ENCODE measurements at regions not wholly inside any gene's neighbourhood (a gene's known extent, or its start where the extent isn't known, plus 50 kb on each side); places are given as distances from the start of the nearest gene placed in this dataset.

GRCh38 chr7:10308276-10308675 lies 665.4 kb upstream of the PHF14 start:
- H3K36me3 ChIP-seq (ENCODE audit: control insufficient read depth, insufficient read depth, low read length), result no peaks in the 10 kb centered on the region
- H3K4me3 ChIP-seq (ENCODE audit: low read depth, low read length), result no peak overlapping the region
- no peak for FAIRE-seq
- H3K27me3 ChIP-seq (ENCODE audit: control insufficient read depth, insufficient read depth, low read length), result no peaks in the 10 kb centered on the region
- no peak for DNase-seq (ENCODE audit: low read depth)
- no peak for TF ChIP-seq CTCF (IDR thresholded peaks at IDR 0.05; ENCODE audit: insufficient read depth, low read length, severe bottlenecking)

- DNase-seq (ENCODE audit: low read depth) (no peak), FAIRE-seq (no peak)
- no peak overlapping the region for H3K4me3 ChIP-seq (ENCODE audit: low read depth, low read length)
- TF ChIP-seq CTCF (IDR thresholded peaks at IDR 0.05; ENCODE audit: insufficient read depth, low read length, severe bottlenecking), result no peak
- no peaks in the 10 kb centered on the region for H3K27me3 ChIP-seq (ENCODE audit: control insufficient read depth, insufficient read depth, low read length)
- H3K36me3 ChIP-seq (ENCODE audit: control insufficient read depth, insufficient read depth, low read length), result no peaks in the 10 kb centered on the region
Observed at GRCh38 chr7:10312942-10313341, 660.7 kb upstream of the PHF14 start.

DNA sequence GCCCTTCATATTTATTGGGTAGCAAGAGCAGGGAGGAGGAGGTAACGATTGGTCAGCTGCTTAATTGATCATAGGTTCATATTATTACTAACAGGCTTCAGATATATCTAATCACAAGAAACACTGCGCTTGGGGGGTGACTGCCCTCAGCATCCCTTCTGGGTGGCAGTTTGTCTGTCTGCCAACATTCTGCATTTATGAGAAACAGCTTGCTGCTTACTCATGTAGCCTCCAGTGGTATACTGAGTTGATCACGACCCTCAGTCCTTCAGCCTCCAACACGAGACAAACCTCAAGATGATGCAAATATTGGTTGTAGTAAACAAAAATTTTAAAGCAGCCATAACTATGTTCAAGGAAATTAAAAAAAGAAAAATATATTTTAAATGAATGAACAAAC lies 657.8 kb upstream of the PHF14 start:
- Histone ChIP-seq H3K4me3 (ENCODE audit: low read depth, low read length) (no peak overlapping the region), H3K36me3 (ENCODE audit: control insufficient read depth, insufficient read depth, low read length) (no peaks in the 10 kb centered on the region), H3K27me3 (ENCODE audit: control insufficient read depth, insufficient read depth, low read length) (no peaks in the 10 kb centered on the region)
- TF ChIP-seq CTCF (IDR thresholded peaks at IDR 0.05; ENCODE audit: insufficient read depth, low read length, severe bottlenecking), result no peak
- FAIRE-seq (no peak), DNase-seq (ENCODE audit: low read depth) (no peak)

GRCh38 chr7:10316488-10316887 lies 657.2 kb upstream of the PHF14 start:
- DNase-seq (ENCODE audit: low read depth) (no peak), FAIRE-seq (no peak)
- Histone ChIP-seq H3K4me3 (ENCODE audit: low read depth, low read length) (no peak overlapping the region), H3K27me3 (ENCODE audit: control insufficient read depth, insufficient read depth, low read length) (no peaks in the 10 kb centered on the region), H3K36me3 (ENCODE audit: control insufficient read depth, insufficient read depth, low read length) (no peaks in the 10 kb centered on the region)
- TF ChIP-seq CTCF (IDR thresholded peaks at IDR 0.05; ENCODE audit: insufficient read depth, low read length, severe bottlenecking), result no peak

DNA sequence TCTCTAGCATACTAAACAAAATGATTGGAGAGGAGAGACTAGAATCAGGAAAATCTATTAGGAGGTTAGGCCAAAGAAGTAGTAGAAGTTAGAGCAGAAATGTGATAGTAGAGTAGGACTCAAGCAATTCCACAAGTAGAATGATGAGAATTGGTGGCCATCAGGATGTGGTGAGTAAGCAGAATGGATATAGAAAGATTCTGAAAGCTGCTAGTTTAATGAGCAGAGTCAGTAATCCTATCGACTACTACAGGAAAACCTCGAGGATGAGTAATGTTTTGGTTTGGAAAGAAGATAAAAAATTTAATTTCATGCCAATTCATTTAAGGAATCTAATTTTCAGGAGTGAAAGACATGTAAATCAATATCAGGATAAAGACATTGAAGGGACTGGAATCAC lies 648.3 kb upstream of the PHF14 start:
- Histone ChIP-seq H3K27me3 (ENCODE audit: control insufficient read depth, insufficient read depth, low read length) (no peaks in the 10 kb centered on the region), H3K36me3 (ENCODE audit: control insufficient read depth, insufficient read depth, low read length) (no peaks in the 10 kb centered on the region), H3K4me3 (ENCODE audit: low read depth, low read length) (no peak overlapping the region)
- no peak for DNase-seq (ENCODE audit: low read depth)
- no peak for FAIRE-seq
- no peak for TF ChIP-seq CTCF (IDR thresholded peaks at IDR 0.05; ENCODE audit: insufficient read depth, low read length, severe bottlenecking)

DNA sequence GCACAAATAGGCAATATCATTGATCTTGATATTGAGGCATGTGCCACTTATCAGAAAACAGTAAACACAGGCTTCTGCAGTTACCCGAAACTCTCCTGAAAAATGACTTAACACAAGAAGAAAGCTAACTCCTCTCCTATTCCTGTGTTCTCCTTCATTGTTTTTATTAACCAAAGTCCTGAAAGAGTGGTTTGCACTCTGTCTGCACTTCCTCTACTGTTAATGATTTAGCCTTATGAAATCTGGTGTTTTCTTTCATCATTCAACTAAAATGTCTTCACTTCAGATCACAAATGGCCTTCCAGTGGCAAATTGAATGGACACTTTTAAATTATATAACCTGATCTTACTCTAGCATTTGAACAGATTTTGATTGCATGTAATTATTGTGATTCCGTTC lies 630.6 kb upstream of the PHF14 start:
- FAIRE-seq (no peak), DNase-seq (ENCODE audit: low read depth) (no peak)
- H3K27me3 ChIP-seq (ENCODE audit: control insufficient read depth, insufficient read depth, low read length), result no peaks in the 10 kb centered on the region
- TF ChIP-seq CTCF (IDR thresholded peaks at IDR 0.05; ENCODE audit: insufficient read depth, low read length, severe bottlenecking), result no peak
- H3K4me3 ChIP-seq (ENCODE audit: low read depth, low read length), result no peak overlapping the region
- H3K36me3 ChIP-seq (ENCODE audit: control insufficient read depth, insufficient read depth, low read length), result no peaks in the 10 kb centered on the region
